Esophagus muscularis mucosa (tissue), 4 donors: ENCODE measurements at regions not wholly inside any gene's neighbourhood (a gene's known extent, or its start where the extent isn't known, plus 50 kb on each side); places are given as distances from the start of the nearest gene placed in this dataset.

ENCODE experiments used
- DNase-seq: peaks from one replicate; pipeline ENCODE4 v3.0.0-alpha.2; 2017; ENCODE audit errors: extremely low spot score
- H3K27ac ChIP-seq, 4 donors: fragments of 200-600 bp; sonication (generic); replicated peaks in 1 of 4; 1 replicate in 3 of 4; 2 replicates in 1 of 4; pipeline ENCODE4 v1.5.1; 2016 to 2019; ENCODE audit warnings: mild to moderate bottlenecking in 1 of 4
- H3K27me3 ChIP-seq, 4 donors: fragments of 200-600 bp; sonication (generic); one replicate each; pipeline versions ENCODE4 v1.5.1 to v1.6.0; 2016 to 2019
- H3K36me3 ChIP-seq, 4 donors: fragments of 200-600 bp; sonication (generic); one replicate each; pipeline ENCODE4 v1.5.1; 2016 to 2019
- H3K4me1 ChIP-seq, 4 donors: fragments of 200-600 bp; sonication (generic); one replicate each; pipeline ENCODE4 v1.5.1; 2016 to 2019
- H3K4me3 ChIP-seq, 4 donors: fragments of 200-600 bp; sonication (generic); 1 replicate in 2 of 4; 2 replicates in 2 of 4; pipeline ENCODE4 v1.5.1; 2016 to 2019; ENCODE audit warnings: mild to moderate bottlenecking in 4 of 4, moderate library complexity in 1 of 4
- H3K9me3 ChIP-seq, 4 donors: fragments of 200-600 bp; sonication (generic); 1 replicate in 3 of 4; 2 replicates in 1 of 4; pipeline ENCODE4 v1.5.1; 2016 to 2019
- CTCF ChIP-seq, 3 experiments: fragments of 200-600 bp in 2 of 3; fragments of 450-650 bp in 1 of 3; sonication (generic) in 2 of 3; IDR thresholded peaks; one replicate each; pipeline ENCODE4 v1.5.1; 2017 to 2019; ENCODE audit warnings: antibody characterized with exemption in 3 of 3, mild to moderate bottlenecking in 2 of 3, moderate library complexity in 1 of 3
- EP300 ChIP-seq: sonication (generic); formaldehyde crosslinking; IDR thresholded peaks from one replicate; pipeline ENCODE4 v1.6.1; 2017; ENCODE audit warnings: antibody characterized with exemption
- POLR2A ChIP-seq: fragments of 450-650 bp; IDR thresholded peaks from one replicate; pipeline ENCODE4 v1.6.1; 2017; ENCODE audit warnings: antibody characterized with exemption, moderate library complexity, mild to moderate bottlenecking, low read depth
- POLR2AphosphoS5 ChIP-seq, 2 donors: sonication (generic); formaldehyde crosslinking; IDR thresholded peaks; one replicate each; pipeline ENCODE4 v1.6.1; 2017; ENCODE audit warnings: antibody characterized with exemption in 2 of 2
- WGBS: methylation state at CpG from one replicate; pipeline ENCODE4 v1.1.5; 2018; 5-methylcytosine and 5-hydroxymethylcytosine counted together
- intact Hi-C: fragments of 100-400 bp; cut with DNase I; formaldehyde crosslinking; loops from one replicate; pipeline ENCODE4 v1.15.1; 2023

GRCh38 chr7:3154317-3154716, 110.7 kb upstream of the CARD11 start:
- peaks cover 0 to 42% (median 0%) of the 10 kb centered on the region in 4 donors for H3K27me3 ChIP-seq
- DNase-seq = no peak
- H3K4me1 ChIP-seq = no peaks in the 10 kb centered on the region
- TF ChIP-seq EP300 = no peak
- no peak for TF ChIP-seq CTCF (IDR thresholded peaks at IDR 0.05)
- TF ChIP-seq POLR2A = no peak
- no peak for TF ChIP-seq POLR2AphosphoS5 (IDR thresholded peaks at IDR 0.05)
- no peak overlapping the region for H3K27ac ChIP-seq
- peaks cover 0 to 12% (median 0%) of the 10 kb centered on the region in 4 donors for H3K9me3 ChIP-seq
- WGBS = 88% methylated on average over 5 of the region's 5 CpGs
- intact Hi-C loops = no loop called here
- H3K36me3 ChIP-seq = no peaks in the 10 kb centered on the region
- no peak overlapping the region for H3K4me3 ChIP-seq

- 74% methylated on average over 7 of the region's 7 CpGs for WGBS
- peak; percentile 24 to 45 (median 33) for TF ChIP-seq CTCF (IDR thresholded peaks at IDR 0.05)
- TF ChIP-seq POLR2A = no peak
- intact Hi-C loops = no loop called here
These were observed 111.3 kb upstream of the CARD11 start for GRCh38 chr7:3154881-3155494.

GRCh38 chr7:3156508-3156907, 112.8 kb upstream of the CARD11 start:
- WGBS = 77% methylated on average over 9 of the region's 9 CpGs
- Histone ChIP-seq H3K27ac (no peak overlapping the region), H3K27me3 (peaks cover 0 to 38% (median 0%) of the 10 kb centered on the region in 4 donors), H3K4me3 (no peak overlapping the region), H3K36me3 (no peaks in the 10 kb centered on the region), H3K9me3 (peaks cover 0 to 12% (median 0%) of the 10 kb centered on the region in 4 donors), H3K4me1 (no peaks in the 10 kb centered on the region)
- DNase-seq = no peak
- no peak for TF ChIP-seq CTCF (IDR thresholded peaks at IDR 0.05)
- no peak for TF ChIP-seq POLR2AphosphoS5 (IDR thresholded peaks at IDR 0.05)
- no peak for TF ChIP-seq EP300
- TF ChIP-seq POLR2A = no peak
- intact Hi-C loops = no loop called here

More at GRCh38 chr7:3154881-3155494, 111.3 kb upstream of the CARD11 start:
- H3K4me1 ChIP-seq = no peaks in the 10 kb centered on the region
- peaks cover 0 to 38% (median 0%) of the 10 kb centered on the region in 4 donors for H3K27me3 ChIP-seq
- H3K36me3 ChIP-seq = no peaks in the 10 kb centered on the region
- H3K9me3 ChIP-seq = peaks cover 0 to 12% (median 0%) of the 10 kb centered on the region in 4 donors
- no peak overlapping the region for H3K27ac ChIP-seq
- no peak for DNase-seq
- no peak overlapping the region for H3K4me3 ChIP-seq

- peaks cover 0 to 12% (median 0%) of the 10 kb centered on the region in 4 donors for H3K9me3 ChIP-seq
These were observed 114.1 kb upstream of the CARD11 start for GRCh38 chr7:3157566-3158287.

More at GRCh38 chr7:3157566-3158287, 114.1 kb upstream of the CARD11 start:
- H3K4me3 ChIP-seq = peak overlapping the region in 1 of 4 donors; percentile 10
- no peak for DNase-seq
- H3K36me3 ChIP-seq = no peaks in the 10 kb centered on the region
- peaks cover 0 to 31% (median 0%) of the 10 kb centered on the region in 4 donors for H3K27me3 ChIP-seq
- no peak overlapping the region for H3K27ac ChIP-seq
- WGBS = 64% methylated on average over 19 of the region's 20 CpGs
- TF ChIP-seq CTCF (IDR thresholded peaks at IDR 0.05) (no peak), EP300 (no peak), POLR2A (no peak), POLR2AphosphoS5 (IDR thresholded peaks at IDR 0.05) (no peak)
- intact Hi-C loops = no loop called here
- no peaks in the 10 kb centered on the region for H3K4me1 ChIP-seq
